K562 (cell line): ENCODE measurements at regions not wholly inside any gene's neighbourhood (a gene's known extent, or its start where the extent isn't known, plus 50 kb on each side); places are given as distances from the start of the nearest gene placed in this dataset.

Experiments
- CHD1 ChIP-seq: fragments of 200-600 bp; sonication (generic); IDR thresholded peaks from one replicate; pipeline ENCODE4 v1.6.1; 2012; ENCODE audit warnings: mild to moderate bottlenecking, moderate library complexity, low read length, inconsistent platforms
- GTF3C2 ChIP-seq: IDR thresholded peaks from 3 replicates; pipeline ENCODE4 v1.6.1; 2011; ENCODE audit warnings: borderline replicate concordance, mild to moderate bottlenecking, moderate library complexity; ENCODE audit not compliant: insufficient read length; ENCODE audit errors: extremely low read depth
- HBP1 ChIP-seq: fragments of 450-650 bp; formaldehyde crosslinking; IDR thresholded peaks from 2 replicates; pipeline ENCODE4 v1.4.0; 2022; ENCODE audit warnings: missing genetic modification characterization

GRCh38 chr3:174620138-174620537, 239.0 kb upstream of the NAALADL2 start:
- no peak for TF ChIP-seq GTF3C2
- TF ChIP-seq HBP1 (CRISPR knock-in tag), result no peak
- TF ChIP-seq CHD1, result no peak
